ENCODE measurements at regions not wholly inside any gene's neighbourhood (a gene's known extent, or its start where the extent isn't known, plus 50 kb on each side); places are given as distances from the start of the nearest gene placed in this dataset.

GRCh38 chr20:7437311-7437710 lies 502.9 kb downstream of the HAO1 start:
- H3K4me1 Mint-ChIP-seq (ENCODE audit: low read depth in 2 of 2), result no peaks in the 10 kb centered on the region
- H3K4me3 Mint-ChIP-seq, result no peak overlapping the region
- ATAC-seq (replicated peaks) (no peak), DNase-seq (no peak)
- peaks cover 0 to 1% of the 10 kb centered on the region in 2 donors for H3K9me3 Mint-ChIP-seq
- H3K27ac Mint-ChIP-seq, result no peak overlapping the region
- H3K27me3 Mint-ChIP-seq, result no peaks in the 10 kb centered on the region
- H3K36me3 Mint-ChIP-seq (ENCODE audit: insufficient read depth), result no peaks in the 10 kb centered on the region

GRCh38 chr20:7449269-7449668 lies 491.0 kb downstream of the HAO1 start:
- no peak overlapping the region for H3K4me3 Mint-ChIP-seq
- H3K4me1 Mint-ChIP-seq (ENCODE audit: low read depth in 2 of 2), result no peaks in the 10 kb centered on the region
- ATAC-seq (replicated peaks), result no peak

GRCh38 chr20:7452890-7453289 lies 487.4 kb downstream of the HAO1 start:
- DNase-seq (no peak), ATAC-seq (replicated peaks) (no peak)
- no peak overlapping the region for H3K4me3 Mint-ChIP-seq
- no peaks in the 10 kb centered on the region for H3K4me1 Mint-ChIP-seq (ENCODE audit: low read depth in 2 of 2)
- peaks cover 0 to 10% of the 10 kb centered on the region in 2 donors for H3K9me3 Mint-ChIP-seq
- no peak overlapping the region for H3K27ac Mint-ChIP-seq
- no peaks in the 10 kb centered on the region for H3K27me3 Mint-ChIP-seq
- H3K36me3 Mint-ChIP-seq (ENCODE audit: insufficient read depth), result no peaks in the 10 kb centered on the region

More at GRCh38 chr20:7449269-7449668, 491.0 kb downstream of the HAO1 start:
- no peak overlapping the region for H3K27ac Mint-ChIP-seq
- H3K27me3 Mint-ChIP-seq, result no peaks in the 10 kb centered on the region
- H3K36me3 Mint-ChIP-seq (ENCODE audit: insufficient read depth), result no peaks in the 10 kb centered on the region
- no peak for DNase-seq
- peaks cover 0 to 5% of the 10 kb centered on the region in 2 donors for H3K9me3 Mint-ChIP-seq

- no peak overlapping the region for H3K4me3 Mint-ChIP-seq
- peaks cover 4 to 13% of the 10 kb centered on the region in 2 donors for H3K9me3 Mint-ChIP-seq
- H3K36me3 Mint-ChIP-seq (ENCODE audit: insufficient read depth), result no peaks in the 10 kb centered on the region
- no peaks in the 10 kb centered on the region for H3K27me3 Mint-ChIP-seq
- no peak for DNase-seq
- H3K27ac Mint-ChIP-seq, result no peak overlapping the region
- no peak for ATAC-seq (replicated peaks)
- no peaks in the 10 kb centered on the region for H3K4me1 Mint-ChIP-seq (ENCODE audit: low read depth in 2 of 2)
Observed at GRCh38 chr20:7454047-7454446, 486.2 kb downstream of the HAO1 start.

- ATAC-seq (replicated peaks), result no peak
- Mint-ChIP-seq H3K9me3 (peaks cover 13 to 22% of the 10 kb centered on the region in 2 donors), H3K4me3 (no peak overlapping the region)
Observed at GRCh38 chr20:7458459-7458858, 481.8 kb downstream of the HAO1 start.

GRCh38 chr20:7459083-7459482 lies 481.2 kb downstream of the HAO1 start:
- ATAC-seq (replicated peaks), result no peak
- H3K9me3 Mint-ChIP-seq, result peaks cover 13 to 22% of the 10 kb centered on the region in 2 donors
- no peaks in the 10 kb centered on the region for H3K4me1 Mint-ChIP-seq (ENCODE audit: low read depth in 2 of 2)
- H3K27me3 Mint-ChIP-seq, result no peaks in the 10 kb centered on the region
- DNase-seq, result no peak
- no peaks in the 10 kb centered on the region for H3K36me3 Mint-ChIP-seq (ENCODE audit: insufficient read depth)
- no peak overlapping the region for H3K27ac Mint-ChIP-seq
- no peak overlapping the region for H3K4me3 Mint-ChIP-seq

More at GRCh38 chr20:7458459-7458858, 481.8 kb downstream of the HAO1 start:
- no peaks in the 10 kb centered on the region for H3K36me3 Mint-ChIP-seq (ENCODE audit: insufficient read depth)
- DNase-seq, result no peak
- no peaks in the 10 kb centered on the region for H3K4me1 Mint-ChIP-seq (ENCODE audit: low read depth in 2 of 2)
- H3K27me3 Mint-ChIP-seq, result no peaks in the 10 kb centered on the region
- H3K27ac Mint-ChIP-seq, result no peak overlapping the region

GRCh38 chr20:7463290-7463689 lies 477.0 kb downstream of the HAO1 start:
- Mint-ChIP-seq H3K4me1 (ENCODE audit: low read depth in 2 of 2) (no peaks in the 10 kb centered on the region), H3K36me3 (ENCODE audit: insufficient read depth) (no peaks in the 10 kb centered on the region), H3K9me3 (peaks cover 12 to 32% of the 10 kb centered on the region in 2 donors), H3K4me3 (no peak overlapping the region), H3K27ac (no peak overlapping the region), H3K27me3 (no peaks in the 10 kb centered on the region)
- no peak for DNase-seq
- ATAC-seq (replicated peaks), result no peak

- Mint-ChIP-seq H3K27ac (no peak overlapping the region), H3K36me3 (ENCODE audit: insufficient read depth) (no peaks in the 10 kb centered on the region), H3K4me3 (no peak overlapping the region), H3K9me3 (peaks cover 0 to 7% of the 10 kb centered on the region in 2 donors), H3K4me1 (ENCODE audit: low read depth in 2 of 2) (no peaks in the 10 kb centered on the region), H3K27me3 (no peaks in the 10 kb centered on the region)
- DNase-seq, result no peak
- ATAC-seq (replicated peaks), result no peak
Observed at GRCh38 chr20:7470912-7471311, 469.3 kb downstream of the HAO1 start.

- H3K36me3 Mint-ChIP-seq (ENCODE audit: insufficient read depth), result no peaks in the 10 kb centered on the region
- ATAC-seq (replicated peaks), result no peak
- no peak overlapping the region for H3K4me3 Mint-ChIP-seq
- DNase-seq, result no peak
- H3K27ac Mint-ChIP-seq, result no peak overlapping the region
- H3K9me3 Mint-ChIP-seq, result peaks cover 7 to 26% of the 10 kb centered on the region in 2 donors
- no peaks in the 10 kb centered on the region for H3K4me1 Mint-ChIP-seq (ENCODE audit: low read depth in 2 of 2)
- H3K27me3 Mint-ChIP-seq, result no peaks in the 10 kb centered on the region
Observed at GRCh38 chr20:7490288-7490687, 450.0 kb downstream of the HAO1 start.

- H3K27ac Mint-ChIP-seq, result no peak overlapping the region
- H3K4me3 Mint-ChIP-seq, result no peak overlapping the region
- H3K9me3 Mint-ChIP-seq, result peaks cover 3 to 26% of the 10 kb centered on the region in 2 donors
- DNase-seq (no peak), ATAC-seq (replicated peaks) (no peak)
- H3K4me1 Mint-ChIP-seq (ENCODE audit: low read depth in 2 of 2), result no peaks in the 10 kb centered on the region
- H3K36me3 Mint-ChIP-seq (ENCODE audit: insufficient read depth), result no peaks in the 10 kb centered on the region
- no peaks in the 10 kb centered on the region for H3K27me3 Mint-ChIP-seq
Observed at GRCh38 chr20:7492257-7492656, 448.0 kb downstream of the HAO1 start.

- Mint-ChIP-seq H3K36me3 (ENCODE audit: insufficient read depth) (no peaks in the 10 kb centered on the region), H3K9me3 (peaks cover 2 to 26% of the 10 kb centered on the region in 2 donors), H3K4me1 (ENCODE audit: low read depth in 2 of 2) (no peaks in the 10 kb centered on the region), H3K27me3 (no peaks in the 10 kb centered on the region), H3K4me3 (no peak overlapping the region), H3K27ac (no peak overlapping the region)
- ATAC-seq (replicated peaks), result no peak
- no peak for DNase-seq
Observed at GRCh38 chr20:7493311-7493710, 446.9 kb downstream of the HAO1 start.

GRCh38 chr20:7496394-7496991 lies 443.8 kb downstream of the HAO1 start:
- Mint-ChIP-seq H3K27ac (no peak overlapping the region), H3K9me3 (peaks cover 2 to 25% of the 10 kb centered on the region in 2 donors), H3K4me3 (no peak overlapping the region), H3K4me1 (ENCODE audit: low read depth in 2 of 2) (no peaks in the 10 kb centered on the region), H3K27me3 (no peaks in the 10 kb centered on the region), H3K36me3 (ENCODE audit: insufficient read depth) (no peaks in the 10 kb centered on the region)
- DNase-seq, result no peak
- ATAC-seq (replicated peaks), result no peak

GRCh38 chr20:7497985-7498384 lies 442.3 kb downstream of the HAO1 start:
- DNase-seq, result no peak
- no peaks in the 10 kb centered on the region for H3K27me3 Mint-ChIP-seq
- H3K9me3 Mint-ChIP-seq, result peaks cover 0 to 18% of the 10 kb centered on the region in 2 donors
- H3K36me3 Mint-ChIP-seq (ENCODE audit: insufficient read depth), result no peaks in the 10 kb centered on the region
- H3K27ac Mint-ChIP-seq, result no peak overlapping the region
- H3K4me3 Mint-ChIP-seq, result no peak overlapping the region
- no peak for ATAC-seq (replicated peaks)
- H3K4me1 Mint-ChIP-seq (ENCODE audit: low read depth in 2 of 2), result no peaks in the 10 kb centered on the region

GRCh38 chr20:7499201-7499600 lies 441.1 kb downstream of the HAO1 start:
- Mint-ChIP-seq H3K4me1 (ENCODE audit: low read depth in 2 of 2) (no peaks in the 10 kb centered on the region), H3K27ac (no peak overlapping the region), H3K36me3 (ENCODE audit: insufficient read depth) (no peaks in the 10 kb centered on the region), H3K9me3 (peaks cover 0 to 10% of the 10 kb centered on the region in 2 donors), H3K4me3 (no peak overlapping the region), H3K27me3 (no peaks in the 10 kb centered on the region)
- no peak for DNase-seq
- no peak for ATAC-seq (replicated peaks)

All from effector memory CD8-positive, alpha-beta T cell (primary cell).